ELR (cell line): ENCODE measurements at regions not wholly inside any gene's neighbourhood (a gene's known extent, or its start where the extent isn't known, plus 50 kb on each side); places are given as distances from the start of the nearest gene placed in this dataset.
"Not testable (repeated sequence)": the region's sequence is repeated elsewhere in the genome, so short reads cannot be mapped to it uniquely, and the experiment has no call there.

Experiments used
- DNase-seq: peaks from one replicate; pipeline ENCODE4 v3.0.0-alpha.2; 2015; ENCODE audit warnings: low read depth

DNA sequence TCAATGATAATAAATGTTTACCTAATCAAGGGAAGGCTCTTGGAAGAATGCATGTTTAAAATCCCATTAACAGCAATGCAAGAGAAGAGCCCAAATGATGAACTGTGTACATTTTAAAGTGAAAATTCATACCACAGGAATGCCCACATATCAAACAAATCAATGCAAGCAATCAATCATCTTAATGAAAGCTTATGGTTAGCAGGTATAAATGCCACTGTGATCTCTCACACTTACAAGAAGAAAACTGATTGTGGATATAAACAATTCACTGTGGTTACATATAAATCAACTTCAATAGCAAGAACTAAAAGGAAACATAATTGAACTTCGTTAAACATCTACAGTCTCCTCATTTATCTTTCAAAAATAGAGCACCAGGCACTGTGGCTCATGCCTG, 161.0 kb upstream of the RORB start:
- DNase-seq = no peak

DNA sequence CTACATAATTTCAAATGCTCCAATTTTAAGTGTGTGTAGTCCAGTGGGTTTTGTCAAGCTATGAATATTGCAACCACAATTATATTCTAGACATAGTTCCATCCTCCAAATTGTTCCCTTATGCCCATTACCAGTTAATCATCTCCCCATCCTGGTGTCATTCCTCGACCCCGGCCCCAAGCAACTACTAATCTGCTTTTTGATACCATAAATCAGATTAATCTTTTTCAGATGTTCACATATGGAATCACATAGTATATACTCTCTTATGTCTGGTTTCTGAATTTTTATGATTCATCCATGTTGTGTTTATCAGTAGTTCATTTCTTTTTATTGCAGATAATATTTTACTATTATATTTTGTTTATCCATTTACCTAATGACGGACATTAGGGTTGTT, 148.4 kb upstream of the RORB start:
- DNase-seq = no peak

DNA sequence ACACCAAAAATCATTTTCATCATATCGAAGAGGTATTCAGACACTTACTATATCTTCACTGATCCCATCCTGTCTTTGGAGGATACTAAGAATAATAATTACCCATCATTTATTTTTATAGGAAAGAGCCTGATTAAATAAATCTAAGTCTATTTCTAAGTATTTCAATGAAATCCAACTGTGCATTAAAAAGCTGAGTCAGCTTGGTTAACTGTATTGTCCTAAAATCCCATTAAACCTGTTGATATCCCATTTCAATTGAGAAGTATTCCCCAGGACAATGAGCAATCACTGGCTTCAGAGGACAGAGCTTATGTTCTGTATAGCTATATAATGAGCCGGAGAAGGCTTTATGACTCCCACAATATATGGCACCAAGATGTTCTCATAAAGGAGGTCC, 142.0 kb upstream of the RORB start:
- no peak for DNase-seq

DNA sequence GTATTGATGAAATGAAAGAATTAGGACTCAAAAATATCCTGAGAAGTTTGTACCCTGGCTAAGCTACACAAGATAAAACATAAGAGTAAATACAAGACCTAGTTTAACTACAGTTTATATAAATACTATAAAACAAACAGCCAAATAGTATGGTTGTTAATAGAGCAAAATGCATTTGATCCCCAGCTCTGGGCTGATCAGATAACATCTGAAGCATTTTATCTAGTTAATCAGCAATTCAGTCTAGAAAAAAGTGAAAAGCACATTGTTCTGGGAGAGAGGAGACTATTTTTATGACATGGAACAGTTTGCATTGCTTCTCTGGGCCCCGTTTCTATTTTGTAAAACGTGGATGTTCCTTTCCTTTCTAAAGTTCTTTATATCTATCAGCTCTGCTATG, 139.6 kb upstream of the RORB start:
- DNase-seq = no peak

- no peak for DNase-seq
Observed at GRCh38 chr9:74358959-74359358, 138.2 kb upstream of the RORB start.

GRCh38 chr9:74361508-74361907, 135.6 kb upstream of the RORB start:
- no peak for DNase-seq

DNA sequence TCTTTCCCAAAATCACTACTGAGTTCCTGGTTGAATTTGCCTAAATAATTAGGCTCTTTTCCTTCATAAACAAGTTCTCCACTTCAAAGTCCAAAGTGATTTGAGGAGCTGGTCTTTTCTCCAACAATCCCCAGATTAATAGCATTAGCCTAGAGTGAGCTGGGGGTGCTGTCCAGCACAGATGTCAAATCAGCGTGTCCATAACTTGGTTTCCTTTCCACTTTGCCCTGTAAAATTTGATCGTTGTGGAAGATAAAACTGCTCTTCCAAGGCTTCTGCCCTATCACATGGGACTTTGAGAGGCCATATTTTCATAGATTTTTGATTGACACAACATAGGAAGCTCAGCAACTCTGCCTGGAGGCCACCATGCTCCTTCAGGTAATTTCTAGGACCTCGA, 134.7 kb upstream of the RORB start:
- no peak for DNase-seq

DNA sequence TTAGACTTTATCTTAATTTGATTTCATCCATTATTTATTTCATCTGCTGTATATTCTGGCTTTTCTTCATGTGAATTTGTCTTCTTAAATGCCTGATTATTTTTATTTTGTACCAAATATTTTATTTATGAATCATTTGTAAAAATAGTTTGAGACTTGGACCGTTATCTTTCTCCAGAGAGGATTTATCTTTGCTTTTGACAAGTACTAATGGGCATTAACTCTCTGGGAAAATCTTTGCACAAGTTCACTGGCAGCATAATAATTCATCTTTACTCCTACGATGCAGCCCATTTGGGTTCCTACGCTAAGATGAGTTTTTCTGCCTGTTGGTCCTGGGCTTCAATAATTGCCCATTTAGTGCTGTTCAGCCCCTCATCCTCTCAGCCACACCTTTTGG, 131.0 kb upstream of the RORB start:
- DNase-seq = no peak

DNA sequence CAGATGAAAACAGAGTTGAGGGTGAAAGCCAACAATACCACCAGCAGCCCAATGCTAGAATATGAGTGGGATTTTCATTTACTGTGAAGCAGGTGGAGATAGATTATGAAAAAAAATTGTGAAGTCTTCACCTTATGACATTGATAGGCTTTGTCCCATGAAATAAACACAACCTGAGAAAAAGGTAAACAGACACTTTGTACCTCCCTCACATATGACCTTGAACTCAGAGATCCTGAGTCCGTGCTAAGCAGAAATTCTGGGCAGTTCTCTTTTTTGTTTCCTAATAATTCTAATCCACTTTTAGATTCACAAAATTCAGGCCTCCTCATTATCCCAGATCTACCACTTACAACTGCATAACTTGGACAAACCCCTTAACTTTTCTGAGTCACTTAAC, 127.3 kb upstream of the RORB start:
- DNase-seq = no peak

- no peak for DNase-seq
Observed at GRCh38 chr9:74373348-74373747, 123.8 kb upstream of the RORB start.

DNA sequence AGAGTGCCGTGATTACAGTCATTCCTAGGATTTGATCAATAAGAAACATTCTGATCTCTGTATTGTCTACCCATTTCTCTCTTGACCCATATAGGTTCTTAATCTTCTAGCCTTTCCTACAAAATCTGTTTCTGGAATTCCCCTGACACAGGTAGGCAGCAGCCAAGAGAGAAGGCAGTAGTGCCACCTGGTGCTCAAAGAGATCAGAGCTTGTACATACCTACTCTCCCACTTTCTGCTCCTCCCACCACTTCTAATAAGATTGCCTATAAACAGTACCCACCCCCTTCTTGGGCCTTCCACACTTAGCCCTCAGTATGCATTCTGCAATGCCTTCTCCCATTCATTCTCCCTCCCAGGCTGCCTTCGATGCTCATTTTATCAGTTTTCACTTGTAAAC, 117.4 kb upstream of the RORB start:
- DNase-seq = peak; percentile 3

DNA sequence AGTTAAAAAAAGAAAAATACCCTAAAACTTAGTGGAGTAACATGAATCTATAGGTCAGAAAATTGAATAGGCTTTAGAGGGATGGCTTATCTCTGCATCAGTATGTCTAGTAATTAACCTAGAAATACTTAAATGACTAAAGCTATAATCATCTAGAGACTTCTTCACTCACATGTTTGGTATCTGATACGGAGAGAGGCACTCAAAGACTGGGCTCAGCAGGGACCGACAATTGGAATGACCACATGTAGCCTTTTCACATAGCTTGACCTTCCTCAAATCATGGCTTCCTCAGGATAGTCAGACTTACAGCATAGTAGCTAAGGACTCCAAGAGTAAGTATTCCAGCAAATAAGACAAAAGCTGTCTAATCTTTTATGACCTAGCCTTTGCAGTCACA, 105.3 kb upstream of the RORB start:
- DNase-seq = no peak

- no peak for DNase-seq
Observed at GRCh38 chr9:74403581-74403980, 93.6 kb upstream of the RORB start.

- DNase-seq = no peak
Observed at GRCh38 chr9:74404620-74405019, 92.5 kb upstream of the RORB start.

- DNase-seq = no peak
Observed at GRCh38 chr9:74407166-74407565, 90.0 kb upstream of the RORB start.

DNA sequence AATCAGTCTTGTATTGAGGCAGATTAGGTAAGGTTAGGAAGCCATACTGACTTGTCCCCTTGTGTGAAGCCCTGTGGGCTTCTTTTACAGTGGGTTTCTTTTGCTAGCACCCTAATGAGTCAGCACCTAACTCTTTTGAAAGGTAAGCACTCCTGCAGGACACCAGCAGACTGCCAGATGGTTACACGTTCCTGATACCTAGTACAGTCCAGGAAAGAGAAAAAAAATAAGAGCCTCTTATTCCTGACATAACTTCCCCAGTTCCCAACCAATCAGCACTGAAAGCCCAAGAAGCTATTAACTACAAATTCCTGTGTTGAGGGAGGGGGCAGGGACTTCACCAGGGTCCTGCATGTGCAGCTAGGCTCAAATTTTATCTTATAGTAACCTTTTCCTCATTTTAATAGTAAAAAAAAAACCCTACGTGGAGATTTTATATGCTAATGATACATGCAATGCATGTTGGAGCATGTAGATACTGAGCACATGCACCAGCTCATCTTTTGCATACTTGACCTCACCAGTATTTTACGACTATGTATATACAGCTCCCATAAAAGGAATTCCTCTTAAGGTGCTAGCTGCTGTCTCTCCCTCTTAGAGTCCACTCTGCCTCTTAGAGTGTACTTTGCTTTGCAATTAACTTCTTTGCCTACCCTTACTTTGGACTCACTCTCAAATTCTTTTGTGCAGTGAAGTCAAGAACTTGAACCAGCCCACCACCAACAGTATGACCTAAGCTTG, 84.7 kb upstream of the RORB start:
- no peak for DNase-seq

- no peak for DNase-seq
Observed at GRCh38 chr9:74413876-74414275, 83.3 kb upstream of the RORB start.

GRCh38 chr9:74414325-74414724, 82.8 kb upstream of the RORB start:
- DNase-seq = no peak

- DNase-seq = no peak
Observed at GRCh38 chr9:74415995-74416394, 81.1 kb upstream of the RORB start.

DNA sequence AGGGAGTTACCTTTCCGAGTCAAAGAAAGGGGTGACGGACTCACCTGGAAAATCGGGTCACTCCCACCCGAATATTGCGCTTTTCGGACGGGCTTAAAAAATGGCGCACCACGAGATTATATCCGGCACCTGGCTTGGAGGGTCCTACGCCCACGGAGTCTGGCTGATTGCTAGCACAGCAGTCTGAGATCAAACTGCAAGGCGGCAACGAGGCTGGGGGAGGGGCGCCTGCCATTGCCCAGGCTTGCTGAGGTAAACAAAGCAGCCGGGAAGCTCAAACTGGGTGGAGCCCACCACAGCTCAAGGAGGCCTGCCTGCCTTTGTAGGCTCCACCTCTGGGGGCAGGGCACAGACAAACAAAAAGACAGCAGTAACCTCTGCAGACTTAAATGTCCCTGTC, 72.6 kb upstream of the RORB start:
- DNase-seq = not testable (repeated sequence)

GRCh38 chr9:74431467-74431866, 65.7 kb upstream of the RORB start:
- DNase-seq = no peak

DNA sequence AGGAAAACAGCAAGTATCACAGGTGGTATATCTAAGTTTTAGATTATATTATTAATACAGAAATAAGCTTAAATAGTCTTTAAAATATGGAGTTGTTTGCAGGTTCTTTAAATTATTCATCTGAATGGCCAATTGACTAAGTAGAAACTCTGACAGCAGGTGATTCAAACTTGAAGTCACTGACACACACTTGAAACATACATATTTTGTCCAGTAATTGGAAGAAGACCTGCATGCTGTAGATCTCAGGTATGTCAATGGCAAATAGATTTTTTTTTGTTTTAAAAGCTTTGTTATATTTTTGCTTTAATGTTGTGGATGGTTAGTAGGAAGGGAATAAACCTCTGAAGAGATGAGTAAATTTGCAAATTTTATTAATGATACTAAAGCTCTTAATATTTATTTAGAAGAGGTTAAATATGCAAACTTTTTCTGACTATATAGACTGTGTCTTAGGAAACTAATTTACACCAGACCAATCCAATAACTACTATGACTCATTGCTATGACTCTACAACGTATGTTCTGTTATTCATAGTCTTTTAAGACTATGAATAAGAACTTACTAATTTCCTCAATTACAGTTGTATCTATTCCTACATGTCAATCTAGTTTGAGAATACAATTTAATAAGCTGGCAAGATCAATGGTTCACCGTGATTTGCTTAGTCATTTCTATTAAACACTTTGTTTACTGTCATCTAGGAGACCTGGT, 53.9 kb upstream of the RORB start:
- DNase-seq = no peak

DNA sequence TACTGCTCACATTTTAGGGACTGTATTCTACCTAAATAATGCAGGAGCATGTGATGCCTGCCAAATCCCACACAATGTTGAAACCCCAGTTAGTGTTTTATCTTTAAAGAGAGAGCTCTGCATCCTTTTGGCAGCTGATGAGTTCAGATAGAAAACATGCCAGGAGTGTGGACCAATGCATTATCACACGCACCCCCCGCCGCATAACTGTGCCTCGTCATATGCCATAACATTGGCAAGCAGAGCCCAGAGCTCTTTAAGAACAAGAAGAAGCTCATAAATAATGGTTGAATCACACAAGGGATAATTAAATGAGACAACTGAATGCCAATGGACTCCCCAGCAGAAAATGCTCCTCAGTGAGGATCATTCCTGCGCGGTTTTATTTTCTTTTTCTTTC, 52.8 kb upstream of the RORB start:
- DNase-seq = no peak
